Vagina (tissue), 2 donors: ENCODE measurements at regions not wholly inside any gene's neighbourhood (a gene's known extent, or its start where the extent isn't known, plus 50 kb on each side); places are given as distances from the start of the nearest gene placed in this dataset.

Experiments
- CTCF ChIP-seq, 3 experiments: fragments of 450-650 bp in 2 of 3; fragments of 200-600 bp in 1 of 3; sonication (generic) in 1 of 3; IDR thresholded peaks; one replicate each; pipeline ENCODE4 v1.5.1; 2017 to 2019; ENCODE audit warnings: antibody characterized with exemption in 3 of 3, mild to moderate bottlenecking in 2 of 3, moderate library complexity in 2 of 3
- POLR2A ChIP-seq, 2 donors: fragments of 450-650 bp; IDR thresholded peaks; one replicate each; pipeline ENCODE4 v1.6.1; 2017; ENCODE audit warnings: antibody characterized with exemption in 2 of 2, mild to moderate bottlenecking in 2 of 2, moderate library complexity in 2 of 2
- POLR2AphosphoS5 ChIP-seq, 2 donors: sonication (generic); formaldehyde crosslinking; IDR thresholded peaks; one replicate each; pipeline ENCODE4 v1.9.0; 2017; ENCODE audit warnings: antibody characterized with exemption in 2 of 2, mild to moderate bottlenecking in 2 of 2, low read depth in 1 of 2; ENCODE audit not compliant: insufficient read depth in 1 of 2

- no peak for TF ChIP-seq CTCF (IDR thresholded peaks at IDR 0.05)
- no peak for TF ChIP-seq POLR2A (IDR thresholded peaks at IDR 0.05)
- no peak for TF ChIP-seq POLR2AphosphoS5 (IDR thresholded peaks at IDR 0.05; ENCODE audit: insufficient read depth in 1 of 2, low read depth in 1 of 2)
Observed at GRCh38 chr2:52828112-52828511, 939.5 kb upstream of the CHAC2 start.
